ENCODE measurements at regions not wholly inside any gene's neighbourhood (a gene's known extent, or its start where the extent isn't known, plus 50 kb on each side); places are given as distances from the start of the nearest gene placed in this dataset.

GRCh38 chr18:64330931-64331330, 182.0 kb upstream of the LINC00305 start:
- TF ChIP-seq, protein P1, sequence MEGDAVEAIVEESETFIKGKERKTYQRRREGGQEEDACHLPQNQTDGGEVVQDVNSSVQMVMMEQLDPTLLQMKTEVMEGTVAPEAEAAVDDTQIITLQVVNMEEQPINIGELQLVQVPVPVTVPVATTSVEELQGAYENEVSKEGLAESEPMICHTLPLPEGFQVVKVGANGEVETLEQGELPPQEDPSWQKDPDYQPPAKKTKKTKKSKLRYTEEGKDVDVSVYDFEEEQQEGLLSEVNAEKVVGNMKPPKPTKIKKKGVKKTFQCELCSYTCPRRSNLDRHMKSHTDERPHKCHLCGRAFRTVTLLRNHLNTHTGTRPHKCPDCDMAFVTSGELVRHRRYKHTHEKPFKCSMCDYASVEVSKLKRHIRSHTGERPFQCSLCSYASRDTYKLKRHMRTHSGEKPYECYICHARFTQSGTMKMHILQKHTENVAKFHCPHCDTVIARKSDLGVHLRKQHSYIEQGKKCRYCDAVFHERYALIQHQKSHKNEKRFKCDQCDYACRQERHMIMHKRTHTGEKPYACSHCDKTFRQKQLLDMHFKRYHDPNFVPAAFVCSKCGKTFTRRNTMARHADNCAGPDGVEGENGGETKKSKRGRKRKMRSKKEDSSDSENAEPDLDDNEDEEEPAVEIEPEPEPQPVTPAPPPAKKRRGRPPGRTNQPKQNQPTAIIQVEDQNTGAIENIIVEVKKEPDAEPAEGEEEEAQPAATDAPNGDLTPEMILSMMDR (IDR thresholded peaks at IDR 0.05), result no peak
- TF ChIP-seq POLR2A (IDR thresholded peaks at IDR 0.05), result no peak

Data from Peyer's patch (tissue), 4 donors.